HCT116 (cell line): ENCODE measurements at regions not wholly inside any gene's neighbourhood (a gene's known extent, or its start where the extent isn't known, plus 50 kb on each side); places are given as distances from the start of the nearest gene placed in this dataset.

Experiments
- ATAC-seq: fragments of 200-7000 bp; cut with Tn5 transposase; 2 replicates; pipeline ENCODE4 v1.9.1; 2020; ENCODE audit warnings: mild to moderate bottlenecking, moderate library complexity
- BruUV-seq: library from RNA; stranded (reverse); fragments of 400-500 nt; replicated peaks from 2 replicates; lab custom pipeline; 2021; lab: Mats Ljungman, UMichigan
- CTCF ChIA-PET: fragments of 300-600 bp; sonication (Branson Sonifier 250); formaldehyde crosslinking; loops from one replicate; lab custom pipeline; 2021; ENCODE audit warnings: antibody characterized with exemption; lab: Charles Lee
- POLR2A ChIA-PET: fragments of 300-600, 350-600 bp; sonication (Branson Sonifier 250); formaldehyde crosslinking; loops from one replicate; lab custom pipeline; 2021; ENCODE audit warnings: antibody characterized with exemption; lab: Charles Lee
- RAD21 ChIA-PET, 2 experiments: fragments of 300-600 bp; sonication (Branson Sonifier 250); formaldehyde crosslinking; loops; one replicate each; lab custom pipeline; 2023; ENCODE audit warnings: low total read pairs in 2 of 2; ENCODE audit not compliant: uncharacterized antibody in 2 of 2, unreplicated experiment in 2 of 2, low non-redundant PET in 1 of 2; lab: Charles Lee
- DNase-seq: peaks from one replicate; pipeline ENCODE4 v3.0.0-alpha.2; 2010; ENCODE audit warnings: low read depth, low spot score
- H2AFZ ChIP-seq: fragments of 200-600 bp; shearing (Covaris generic), sonication (generic); 2 replicates; pipeline ENCODE4 v1.6.1; 2017; ENCODE audit warnings: low read depth, mixed run types, mixed read lengths, antibody characterized with exemption, low read length; ENCODE audit not compliant: poor library complexity, severe bottlenecking
- H3K27ac ChIP-seq: 2 replicates; pipeline ENCODE4 v1.5.1; 2012; ENCODE audit warnings: low read depth, low read length
- H3K27me3 ChIP-seq: fragments of 200-600 bp; sonication (generic); 2 replicates; pipeline ENCODE4 v1.6.1; 2016; ENCODE audit warnings: mixed run types, low read length, mixed read lengths; ENCODE audit not compliant: insufficient read depth
- H3K36me3 ChIP-seq, 2 experiments: fragments of 200-500 bp in 1 of 2; fragments of 200-600 bp in 1 of 2; sonication (Bioruptor generic) in 1 of 2; sonication (generic) in 1 of 2; 2 replicates each; pipeline versions ENCODE4 v1.5.1 to v1.6.1; 2014 to 2016; ENCODE audit warnings: low read length in 2 of 2, inconsistent platforms in 1 of 2, mixed read lengths in 1 of 2, mixed run types in 1 of 2; ENCODE audit not compliant: insufficient read depth in 2 of 2, control insufficient read depth in 1 of 2
- H3K4me1 ChIP-seq, 2 experiments: fragments of 200-600 bp in 1 of 2; sonication (generic) in 1 of 2; 2 replicates each; pipeline versions ENCODE4 v1.5.1 to v1.6.1; 2012 to 2017; ENCODE audit warnings: low read length in 2 of 2, inconsistent platforms in 1 of 2, mild to moderate bottlenecking in 1 of 2, mixed read lengths in 1 of 2, mixed run types in 1 of 2, moderate library complexity in 1 of 2; ENCODE audit not compliant: insufficient read depth in 2 of 2, control insufficient read depth in 1 of 2
- H3K4me2 ChIP-seq: fragments of 200-600 bp; sonication (generic); 2 replicates; pipeline ENCODE4 v1.6.1; 2017; ENCODE audit warnings: mixed run types, low read length, mixed read lengths
- H3K4me3 ChIP-seq, 2 experiments: fragments of 200-600 bp in 1 of 2; sonication (generic) in 1 of 2; replicated peaks in 1 of 2; 2 replicates each; pipeline ENCODE4 v1.5.1; 2011 to 2016; ENCODE audit warnings: low read length in 2 of 2, control low read depth in 1 of 2, low read depth in 1 of 2, mild to moderate bottlenecking in 1 of 2, mixed read lengths in 1 of 2, mixed run types in 1 of 2
- H3K79me2 ChIP-seq: fragments of 200-600 bp; sonication (generic); 2 replicates; pipeline ENCODE4 v1.6.1; 2017; ENCODE audit warnings: mild to moderate bottlenecking, mixed run types, low read length, moderate library complexity, mixed read lengths; ENCODE audit not compliant: insufficient read depth
- H3K9ac ChIP-seq: fragments of 200-600 bp; sonication (generic); 2 replicates; pipeline ENCODE4 v1.6.1; 2016; ENCODE audit warnings: low read length, mixed read lengths
- H3K9me2 ChIP-seq: fragments of 200-600 bp; sonication (generic), shearing (Covaris generic); 2 replicates; pipeline ENCODE4 v1.6.1; 2017; ENCODE audit warnings: mixed run types, mild to moderate bottlenecking, moderate library complexity; ENCODE audit not compliant: insufficient read depth
- H3K9me3 ChIP-seq, 2 experiments: fragments of 200-500 bp in 1 of 2; fragments of 200-600 bp in 1 of 2; sonication (Bioruptor generic) in 1 of 2; sonication (generic) in 1 of 2; 2 replicates each; pipeline ENCODE4 v1.6.1; 2014 to 2017; ENCODE audit warnings: low read length in 2 of 2, mixed read lengths in 2 of 2, inconsistent platforms in 1 of 2, low read depth in 1 of 2, mild to moderate bottlenecking in 1 of 2, mixed run types in 1 of 2, moderate library complexity in 1 of 2; ENCODE audit not compliant: control insufficient read depth in 1 of 2, insufficient read depth in 1 of 2
- H4K20me1 ChIP-seq: fragments of 200-600 bp; sonication (generic), shearing (Covaris generic); 2 replicates; pipeline ENCODE4 v1.6.1; 2017; ENCODE audit warnings: mixed run types, mild to moderate bottlenecking, moderate library complexity; ENCODE audit not compliant: insufficient read depth
- CBX3 ChIP-seq: IDR thresholded peaks from 2 replicates; pipeline ENCODE4 v1.6.1; 2012; ENCODE audit warnings: low read depth
- CEBPB ChIP-seq: IDR thresholded peaks from 2 replicates; pipeline ENCODE4 v1.6.1; 2012; ENCODE audit warnings: low read depth
- EGR1 ChIP-seq: IDR thresholded peaks from 2 replicates; pipeline ENCODE4 v1.6.1; 2012; ENCODE audit warnings: low read depth
- ELF1 ChIP-seq: IDR thresholded peaks from 2 replicates; pipeline ENCODE4 v1.6.1; 2012; ENCODE audit warnings: low read depth, borderline replicate concordance
- EZH2 ChIP-seq: fragments of 200-600 bp; sonication (generic); IDR thresholded peaks from 2 replicates; pipeline ENCODE4 v1.6.1; 2017; ENCODE audit warnings: antibody characterized with exemption, mixed run types
- EZH2phosphoT487 ChIP-seq: fragments of 200-600 bp; IDR thresholded peaks from 2 replicates; pipeline ENCODE4 v1.6.1; 2018; ENCODE audit warnings: antibody characterized with exemption, borderline replicate concordance
- POLR2AphosphoS5 ChIP-seq: IDR thresholded peaks from 2 replicates; pipeline ENCODE4 v1.6.1; 2011; ENCODE audit warnings: mild to moderate bottlenecking, low read depth, low read length, moderate library complexity
- RAD21 ChIP-seq: IDR thresholded peaks from 2 replicates; pipeline ENCODE4 v1.6.1; 2012; ENCODE audit warnings: low read depth, mild to moderate bottlenecking
- SP1 ChIP-seq: IDR thresholded peaks from 2 replicates; pipeline ENCODE4 v1.6.1; 2012; ENCODE audit warnings: low read depth
- YY1 ChIP-seq: IDR thresholded peaks from 2 replicates; pipeline ENCODE4 v1.6.1; 2011; ENCODE audit warnings: low read length, low read depth, moderate library complexity, mild to moderate bottlenecking; ENCODE audit not compliant: insufficient replicate concordance; ENCODE audit errors: extremely low read depth
- ZFX ChIP-seq: fragments of 450-650 bp; IDR thresholded peaks from 2 replicates; pipeline ENCODE4 v1.6.1; 2017
- ZNF274 ChIP-seq: fragments of 200-500 bp; sonication (Bioruptor generic); IDR thresholded peaks from 2 replicates; pipeline ENCODE4 v1.6.1; 2014; ENCODE audit warnings: mild to moderate bottlenecking, low read depth, low read length, inconsistent platforms
- intact Hi-C: fragments of 100-400 bp; cut with micrococcal nuclease; formaldehyde crosslinking; loops from 2 replicates; pipeline ENCODE4 v1.10.0; 2022
- TF ChIP-seq, protein P1 (sequence below): IDR thresholded peaks from 2 replicates; pipeline ENCODE4 v1.6.1; 2012; ENCODE audit warnings: low read depth
- TF ChIP-seq, protein P2 (sequence below): IDR thresholded peaks from 2 replicates; pipeline ENCODE4 v1.6.1; 2012
- TF ChIP-seq, protein P3 (sequence below): IDR thresholded peaks from 2 replicates; pipeline ENCODE4 v1.6.1; 2012
- TF ChIP-seq, protein P4 (sequence below): IDR thresholded peaks from 2 replicates; pipeline ENCODE4 v1.6.1; 2011; ENCODE audit warnings: mild to moderate bottlenecking, low read length, moderate library complexity; ENCODE audit not compliant: insufficient replicate concordance; ENCODE audit errors: extremely low read depth

DNA sequence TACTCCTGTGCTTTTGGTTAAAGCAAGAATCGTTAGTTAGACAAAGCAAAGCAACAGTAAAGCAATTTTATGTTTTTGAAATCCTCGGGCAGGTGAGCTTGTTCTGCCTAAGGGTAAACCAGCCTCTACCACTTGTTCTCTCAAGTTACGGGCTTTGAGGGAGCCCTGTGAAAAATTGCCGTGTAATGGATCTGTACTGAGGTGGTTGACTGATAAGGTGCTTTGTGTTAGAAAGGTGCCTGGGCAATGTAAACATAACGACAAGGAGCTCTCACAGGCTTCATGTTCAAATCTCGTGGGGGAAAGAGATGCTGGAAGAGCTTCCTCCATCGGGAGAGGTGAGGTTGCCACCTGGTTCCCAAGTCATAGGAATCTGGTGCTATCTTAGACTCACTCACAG is 111.8 kb downstream of the TRAPPC11 start:
- no TSS peak for BruUV-seq
- no peak for ATAC-seq
- H2AFZ ChIP-seq, result no peak overlapping the region

DNA sequence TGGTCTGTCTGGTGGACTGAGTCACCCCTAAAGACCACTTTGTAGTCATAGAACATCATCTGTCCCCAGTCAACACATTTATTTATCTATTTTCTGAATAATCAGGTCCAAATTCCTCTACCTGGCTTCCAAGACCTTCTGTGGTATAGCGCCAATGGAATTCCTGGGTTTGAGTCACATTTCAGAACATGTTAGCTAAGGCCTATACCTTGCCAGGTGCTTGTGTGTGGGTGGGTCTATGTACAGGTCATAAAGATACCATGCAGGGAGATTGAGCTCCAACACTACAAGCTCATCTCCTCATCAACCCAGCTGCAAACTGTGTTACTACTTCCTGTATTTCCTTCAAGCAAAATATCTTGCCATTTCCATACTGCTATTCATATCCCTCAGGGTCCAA is 113.3 kb downstream of the TRAPPC11 start:
- ATAC-seq, result no peak
- TF ChIP-seq EGR1, result no peak
- TF ChIP-seq CEBPB, result no peak
- TF ChIP-seq, protein P1, sequence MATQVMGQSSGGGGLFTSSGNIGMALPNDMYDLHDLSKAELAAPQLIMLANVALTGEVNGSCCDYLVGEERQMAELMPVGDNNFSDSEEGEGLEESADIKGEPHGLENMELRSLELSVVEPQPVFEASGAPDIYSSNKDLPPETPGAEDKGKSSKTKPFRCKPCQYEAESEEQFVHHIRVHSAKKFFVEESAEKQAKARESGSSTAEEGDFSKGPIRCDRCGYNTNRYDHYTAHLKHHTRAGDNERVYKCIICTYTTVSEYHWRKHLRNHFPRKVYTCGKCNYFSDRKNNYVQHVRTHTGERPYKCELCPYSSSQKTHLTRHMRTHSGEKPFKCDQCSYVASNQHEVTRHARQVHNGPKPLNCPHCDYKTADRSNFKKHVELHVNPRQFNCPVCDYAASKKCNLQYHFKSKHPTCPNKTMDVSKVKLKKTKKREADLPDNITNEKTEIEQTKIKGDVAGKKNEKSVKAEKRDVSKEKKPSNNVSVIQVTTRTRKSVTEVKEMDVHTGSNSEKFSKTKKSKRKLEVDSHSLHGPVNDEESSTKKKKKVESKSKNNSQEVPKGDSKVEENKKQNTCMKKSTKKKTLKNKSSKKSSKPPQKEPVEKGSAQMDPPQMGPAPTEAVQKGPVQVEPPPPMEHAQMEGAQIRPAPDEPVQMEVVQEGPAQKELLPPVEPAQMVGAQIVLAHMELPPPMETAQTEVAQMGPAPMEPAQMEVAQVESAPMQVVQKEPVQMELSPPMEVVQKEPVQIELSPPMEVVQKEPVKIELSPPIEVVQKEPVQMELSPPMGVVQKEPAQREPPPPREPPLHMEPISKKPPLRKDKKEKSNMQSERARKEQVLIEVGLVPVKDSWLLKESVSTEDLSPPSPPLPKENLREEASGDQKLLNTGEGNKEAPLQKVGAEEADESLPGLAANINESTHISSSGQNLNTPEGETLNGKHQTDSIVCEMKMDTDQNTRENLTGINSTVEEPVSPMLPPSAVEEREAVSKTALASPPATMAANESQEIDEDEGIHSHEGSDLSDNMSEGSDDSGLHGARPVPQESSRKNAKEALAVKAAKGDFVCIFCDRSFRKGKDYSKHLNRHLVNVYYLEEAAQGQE, result no peak
- TF ChIP-seq, protein P2, sequence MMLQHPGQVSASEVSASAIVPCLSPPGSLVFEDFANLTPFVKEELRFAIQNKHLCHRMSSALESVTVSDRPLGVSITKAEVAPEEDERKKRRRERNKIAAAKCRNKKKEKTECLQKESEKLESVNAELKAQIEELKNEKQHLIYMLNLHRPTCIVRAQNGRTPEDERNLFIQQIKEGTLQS, result no peak
- TF ChIP-seq YY1, result no peak
- TF ChIP-seq SP1, result no peak
- no peak for TF ChIP-seq RAD21
- no peak for TF ChIP-seq CBX3
- TF ChIP-seq ZFX, result no peak
- TF ChIP-seq, protein P3, sequence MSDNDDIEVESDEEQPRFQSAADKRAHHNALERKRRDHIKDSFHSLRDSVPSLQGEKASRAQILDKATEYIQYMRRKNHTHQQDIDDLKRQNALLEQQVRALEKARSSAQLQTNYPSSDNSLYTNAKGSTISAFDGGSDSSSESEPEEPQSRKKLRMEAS, result no peak

More for the DNA sequence above, 111.8 kb downstream of the TRAPPC11 start:
- Histone ChIP-seq H3K27ac (no peak overlapping the region), H3K27me3 (no peaks in the 10 kb centered on the region), H3K9me3 (no peaks in the 10 kb centered on the region), H3K79me2 (no peaks in the 10 kb centered on the region), H3K9ac (no peak overlapping the region), H4K20me1 (no peaks in the 10 kb centered on the region), H3K4me1 (no peaks in the 10 kb centered on the region), H3K4me3 (no peak overlapping the region), H3K9me2 (no peaks in the 10 kb centered on the region), H3K36me3 (no peaks in the 10 kb centered on the region), H3K4me2 (no peak overlapping the region)
- ChIA-PET RAD21 (no interaction called here), CTCF (no interaction called here), POLR2A (no interaction called here)
- intact Hi-C loops, result no loop called here
- TF ChIP-seq EZH2, result no peak
- TF ChIP-seq, protein P4, sequence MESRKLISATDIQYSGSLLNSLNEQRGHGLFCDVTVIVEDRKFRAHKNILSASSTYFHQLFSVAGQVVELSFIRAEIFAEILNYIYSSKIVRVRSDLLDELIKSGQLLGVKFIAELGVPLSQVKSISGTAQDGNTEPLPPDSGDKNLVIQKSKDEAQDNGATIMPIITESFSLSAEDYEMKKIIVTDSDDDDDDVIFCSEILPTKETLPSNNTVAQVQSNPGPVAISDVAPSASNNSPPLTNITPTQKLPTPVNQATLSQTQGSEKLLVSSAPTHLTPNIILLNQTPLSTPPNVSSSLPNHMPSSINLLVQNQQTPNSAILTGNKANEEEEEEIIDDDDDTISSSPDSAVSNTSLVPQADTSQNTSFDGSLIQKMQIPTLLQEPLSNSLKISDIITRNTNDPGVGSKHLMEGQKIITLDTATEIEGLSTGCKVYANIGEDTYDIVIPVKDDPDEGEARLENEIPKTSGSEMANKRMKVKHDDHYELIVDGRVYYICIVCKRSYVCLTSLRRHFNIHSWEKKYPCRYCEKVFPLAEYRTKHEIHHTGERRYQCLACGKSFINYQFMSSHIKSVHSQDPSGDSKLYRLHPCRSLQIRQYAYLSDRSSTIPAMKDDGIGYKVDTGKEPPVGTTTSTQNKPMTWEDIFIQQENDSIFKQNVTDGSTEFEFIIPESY, result no peak
- TF ChIP-seq, protein P2, result no peak
- no peak for TF ChIP-seq ELF1
- no peak for TF ChIP-seq EZH2phosphoT487
- TF ChIP-seq YY1, result no peak
- TF ChIP-seq ZNF274, result no peak
- no peak for TF ChIP-seq SP1
- no peak for TF ChIP-seq POLR2AphosphoS5
- no peak for DNase-seq

More for the DNA sequence above, 113.3 kb downstream of the TRAPPC11 start:
- no peaks in the 10 kb centered on the region for H4K20me1 ChIP-seq
- ChIA-PET POLR2A (no interaction called here), RAD21 (no interaction called here), CTCF (no interaction called here)
- no peak overlapping the region for H3K27ac ChIP-seq
- no peak for DNase-seq
- H3K9ac ChIP-seq, result no peak overlapping the region
- H2AFZ ChIP-seq, result no peak overlapping the region
- no peaks in the 10 kb centered on the region for H3K9me2 ChIP-seq
- no peaks in the 10 kb centered on the region for H3K9me3 ChIP-seq
- H3K79me2 ChIP-seq, result no peaks in the 10 kb centered on the region
- H3K4me2 ChIP-seq, result no peak overlapping the region
- H3K36me3 ChIP-seq, result no peaks in the 10 kb centered on the region
- no peaks in the 10 kb centered on the region for H3K27me3 ChIP-seq
- BruUV-seq, result no TSS peak
- H3K4me3 ChIP-seq, result no peak overlapping the region
- intact Hi-C loops, result no loop called here
- H3K4me1 ChIP-seq, result no peaks in the 10 kb centered on the region
